ENCODE measurements at regions not wholly inside any gene's neighbourhood (a gene's known extent, or its start where the extent isn't known, plus 50 kb on each side); places are given as distances from the start of the nearest gene placed in this dataset.
"Not testable (repeated sequence)": the region's sequence is repeated elsewhere in the genome, so short reads cannot be mapped to it uniquely, and the experiment has no call there.

- not testable (repeated sequence) for DNase-seq
Observed at GRCh38 chr6:27825848-27826611, 86.2 kb downstream of the OR2B2 start.

- no peak for DNase-seq
Observed at GRCh38 chr6:27825025-27825793, 87.0 kb downstream of the OR2B2 start.

GRCh38 chr6:27824211-27825024, 87.8 kb downstream of the OR2B2 start:
- DNase-seq = peak; percentile 41

GRCh38 chr6:27823714-27824210, 88.4 kb downstream of the OR2B2 start:
- DNase-seq = peak; percentile 55

GRCh38 chr6:27816906-27817305, 95.3 kb downstream of the OR2B2 start:
- no peak for DNase-seq

- no peak for DNase-seq
Observed at GRCh38 chr6:27814665-27815424, 97.4 kb downstream of the OR2B2 start.

- not testable (repeated sequence) for DNase-seq
Observed at GRCh38 chr6:27814415-27814664, 97.9 kb downstream of the OR2B2 start.

- DNase-seq = no peak
Observed at GRCh38 chr6:27812805-27813492, 99.2 kb downstream of the OR2B2 start.

- DNase-seq = no peak
Observed at GRCh38 chr6:27812078-27812804, 100.0 kb downstream of the OR2B2 start.

- no peak for DNase-seq
Observed at GRCh38 chr6:27811451-27811772, 100.8 kb downstream of the OR2B2 start.

- no peak for DNase-seq
Observed at GRCh38 chr6:27810768-27811450, 101.3 kb downstream of the OR2B2 start.

- DNase-seq = peak; percentile 94
Observed at GRCh38 chr6:27809939-27810767, 102.0 kb downstream of the OR2B2 start.

GRCh38 chr6:27809067-27809938, 102.9 kb downstream of the OR2B2 start:
- no peak for DNase-seq

- DNase-seq = peak; percentile 45
Observed at GRCh38 chr6:27808242-27809066, 103.7 kb downstream of the OR2B2 start.

- DNase-seq = peak; percentile 93
Observed at GRCh38 chr6:27807441-27808241, 104.6 kb downstream of the OR2B2 start.

- DNase-seq = peak; percentile 20
Observed at GRCh38 chr6:27806981-27807440, 105.2 kb downstream of the OR2B2 start.

- DNase-seq = no peak
Observed at GRCh38 chr6:27805347-27805746, 106.8 kb downstream of the OR2B2 start.

Data from GDM1 (cell line).